ENCODE measurements at regions not wholly inside any gene's neighbourhood (a gene's known extent, or its start where the extent isn't known, plus 50 kb on each side); places are given as distances from the start of the nearest gene placed in this dataset.

DNA sequence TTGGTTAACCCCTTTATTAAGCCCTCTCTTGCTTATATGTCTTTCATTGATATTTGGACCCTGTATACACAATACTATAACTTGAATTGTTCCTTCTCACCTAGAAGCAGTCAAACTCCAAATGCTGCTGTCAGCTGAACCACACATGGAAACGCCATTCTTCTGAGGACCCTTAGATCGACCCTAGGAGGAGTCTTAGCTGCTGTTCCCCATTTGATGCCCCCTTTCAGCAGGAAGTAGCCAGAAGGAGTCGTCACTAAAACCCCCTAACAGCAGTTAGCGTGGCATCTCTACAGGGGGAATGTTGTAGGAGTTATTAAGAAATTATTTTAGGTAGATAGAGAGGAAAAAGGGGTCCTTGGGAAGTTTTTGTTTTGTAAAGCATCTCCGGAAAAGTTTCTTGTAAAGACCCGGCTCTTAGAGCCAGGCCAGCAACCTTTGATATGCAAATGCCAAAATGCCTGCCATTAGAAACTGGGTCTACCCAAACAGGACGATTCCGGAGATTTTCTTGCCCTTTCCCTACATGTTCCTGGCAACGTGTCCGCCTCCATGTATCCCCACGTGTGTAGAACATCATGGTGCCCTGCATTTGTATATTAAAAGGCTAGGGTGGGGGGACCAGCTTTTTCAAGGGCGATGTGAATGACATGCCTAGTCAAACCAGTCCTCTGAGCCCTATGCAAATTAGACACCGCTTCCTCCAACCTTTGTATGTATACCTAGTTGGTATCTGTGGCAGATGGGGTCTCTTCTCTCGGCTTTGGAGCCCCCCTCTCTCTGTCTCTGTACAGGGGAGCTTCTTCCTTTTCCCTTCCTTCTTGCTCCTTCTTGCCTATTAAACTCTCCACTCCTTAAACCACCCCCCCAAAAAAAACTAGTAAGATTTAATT is 638.4 kb upstream of the POU3F3 start:
- 41% methylated on average over 12 of the region's 14 CpGs for WGBS (ENCODE audit: insufficient coverage)
- no peak overlapping the region for H3K27ac Mint-ChIP-seq

DNA sequence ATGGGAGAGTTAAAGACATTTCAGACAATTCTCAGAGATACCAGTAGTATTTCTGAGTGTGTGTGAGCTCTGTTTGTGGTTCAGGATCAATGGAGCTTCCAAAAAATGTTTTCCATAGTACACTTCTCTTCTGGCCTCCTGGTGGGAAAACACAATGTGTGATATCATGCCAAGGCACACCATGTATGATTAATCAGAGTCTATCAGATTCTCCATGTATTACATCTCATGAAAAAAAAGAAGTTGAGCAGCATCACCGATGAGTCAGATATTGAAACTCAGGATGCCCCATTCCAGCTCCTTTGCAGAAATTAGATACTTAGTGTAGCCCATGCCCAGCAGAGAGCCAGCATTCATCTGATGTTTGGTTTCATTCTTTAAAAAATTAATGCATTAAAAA is 620.3 kb upstream of the POU3F3 start:
- no peak for DNase-seq
- WGBS (ENCODE audit: insufficient coverage): 86% methylated on average over 1 of the region's 1 CpG
- Histone ChIP-seq H3K4me1 (ENCODE audit: control insufficient read depth, insufficient read depth, low read length) (no peaks in the 10 kb centered on the region), H3K9me3 (ENCODE audit: control insufficient read depth, insufficient read depth, low read length) (no peaks in the 10 kb centered on the region), H3K36me3 (ENCODE audit: control insufficient read depth, insufficient read depth, low read length) (no peaks in the 10 kb centered on the region), H3K27me3 (ENCODE audit: control insufficient read depth, insufficient read depth, low read length) (no peaks in the 10 kb centered on the region), H3K4me3 (ENCODE audit: low read length) (no peak overlapping the region), H3K27ac (ENCODE audit: low read length) (no peak overlapping the region)
- Mint-ChIP-seq H3K27ac (no peak overlapping the region), H3K4me3 (no peak overlapping the region), H3K4me1 (no peaks in the 10 kb centered on the region), H3K36me3 (peaks cover 8% of the 10 kb centered on the region), H3K9me3 (peaks cover 12 to 26% of the 10 kb centered on the region in 2 donors), H3K27me3 (ENCODE audit: low read depth in 2 of 2) (no peaks in the 10 kb centered on the region)
- intact Hi-C loops (cut with micrococcal nuclease): no loop called here
- ATAC-seq: no peak
- TF ChIP-seq, protein P1, sequence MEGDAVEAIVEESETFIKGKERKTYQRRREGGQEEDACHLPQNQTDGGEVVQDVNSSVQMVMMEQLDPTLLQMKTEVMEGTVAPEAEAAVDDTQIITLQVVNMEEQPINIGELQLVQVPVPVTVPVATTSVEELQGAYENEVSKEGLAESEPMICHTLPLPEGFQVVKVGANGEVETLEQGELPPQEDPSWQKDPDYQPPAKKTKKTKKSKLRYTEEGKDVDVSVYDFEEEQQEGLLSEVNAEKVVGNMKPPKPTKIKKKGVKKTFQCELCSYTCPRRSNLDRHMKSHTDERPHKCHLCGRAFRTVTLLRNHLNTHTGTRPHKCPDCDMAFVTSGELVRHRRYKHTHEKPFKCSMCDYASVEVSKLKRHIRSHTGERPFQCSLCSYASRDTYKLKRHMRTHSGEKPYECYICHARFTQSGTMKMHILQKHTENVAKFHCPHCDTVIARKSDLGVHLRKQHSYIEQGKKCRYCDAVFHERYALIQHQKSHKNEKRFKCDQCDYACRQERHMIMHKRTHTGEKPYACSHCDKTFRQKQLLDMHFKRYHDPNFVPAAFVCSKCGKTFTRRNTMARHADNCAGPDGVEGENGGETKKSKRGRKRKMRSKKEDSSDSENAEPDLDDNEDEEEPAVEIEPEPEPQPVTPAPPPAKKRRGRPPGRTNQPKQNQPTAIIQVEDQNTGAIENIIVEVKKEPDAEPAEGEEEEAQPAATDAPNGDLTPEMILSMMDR (IDR thresholded peaks at IDR 0.05): no peak

More for the DNA sequence above, 638.4 kb upstream of the POU3F3 start:
- H3K27me3 ChIP-seq (ENCODE audit: control insufficient read depth, insufficient read depth, low read length): no peaks in the 10 kb centered on the region
- TF ChIP-seq, protein P1 (IDR thresholded peaks at IDR 0.05): no peak
- no peaks in the 10 kb centered on the region for H3K4me1 ChIP-seq (ENCODE audit: control insufficient read depth, insufficient read depth, low read length)
- H3K4me1 Mint-ChIP-seq: no peaks in the 10 kb centered on the region
- intact Hi-C loops (cut with micrococcal nuclease): no loop called here
- H3K4me3 Mint-ChIP-seq: no peak overlapping the region
- H3K27ac ChIP-seq (ENCODE audit: low read length): no peak overlapping the region
- no peaks in the 10 kb centered on the region for H3K36me3 Mint-ChIP-seq
- ATAC-seq: no peak
- peaks cover 5 to 13% of the 10 kb centered on the region in 2 donors for H3K9me3 Mint-ChIP-seq
- no peaks in the 10 kb centered on the region for H3K27me3 Mint-ChIP-seq (ENCODE audit: low read depth in 2 of 2)
- DNase-seq: no peak
- H3K9me3 ChIP-seq (ENCODE audit: control insufficient read depth, insufficient read depth, low read length): no peaks in the 10 kb centered on the region
- no peaks in the 10 kb centered on the region for H3K36me3 ChIP-seq (ENCODE audit: control insufficient read depth, insufficient read depth, low read length)
- H3K4me3 ChIP-seq (ENCODE audit: low read length): no peak overlapping the region

DNA sequence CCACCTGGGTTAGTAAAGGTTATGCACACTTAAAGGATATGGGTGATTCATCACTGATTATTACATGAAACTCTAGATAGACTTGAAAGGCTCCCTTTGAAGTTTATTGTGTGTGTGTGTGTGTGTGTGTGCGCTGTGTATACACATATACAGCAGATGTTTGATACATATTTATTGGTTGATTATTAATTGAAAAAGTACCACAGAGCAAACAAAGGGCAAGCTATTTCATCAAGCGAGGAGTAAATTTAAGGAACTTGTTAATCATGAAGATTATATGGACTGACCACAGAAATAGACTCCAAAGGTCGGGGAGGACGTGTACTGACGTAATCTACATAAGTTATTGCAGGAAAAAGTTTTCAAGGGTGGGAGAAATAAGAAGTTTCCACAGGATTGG is 617.4 kb upstream of the POU3F3 start:
- H3K27ac Mint-ChIP-seq: no peak overlapping the region

More for the DNA sequence above, 617.4 kb upstream of the POU3F3 start:
- WGBS (ENCODE audit: insufficient coverage): 73% methylated on average over 5 of the region's 5 CpGs
- Histone ChIP-seq H3K4me3 (ENCODE audit: low read length) (no peak overlapping the region), H3K27me3 (ENCODE audit: control insufficient read depth, insufficient read depth, low read length) (no peaks in the 10 kb centered on the region), H3K36me3 (ENCODE audit: control insufficient read depth, insufficient read depth, low read length) (no peaks in the 10 kb centered on the region), H3K4me1 (ENCODE audit: control insufficient read depth, insufficient read depth, low read length) (no peaks in the 10 kb centered on the region), H3K9me3 (ENCODE audit: control insufficient read depth, insufficient read depth, low read length) (no peaks in the 10 kb centered on the region), H3K27ac (ENCODE audit: low read length) (no peak overlapping the region)
- ATAC-seq (no peak), DNase-seq (no peak)
- H3K4me3 Mint-ChIP-seq: no peak overlapping the region
- no peaks in the 10 kb centered on the region for H3K27me3 Mint-ChIP-seq (ENCODE audit: low read depth in 2 of 2)
- no peaks in the 10 kb centered on the region for H3K4me1 Mint-ChIP-seq
- intact Hi-C loops (cut with micrococcal nuclease): no loop called here
- peaks cover 13% of the 10 kb centered on the region for H3K36me3 Mint-ChIP-seq
- TF ChIP-seq, protein P1 (IDR thresholded peaks at IDR 0.05): no peak
- peaks cover 19 to 20% of the 10 kb centered on the region in 2 donors for H3K9me3 Mint-ChIP-seq

Measured in natural killer cell (primary cell).